ENCODE measurements at regions not wholly inside any gene's neighbourhood (a gene's known extent, or its start where the extent isn't known, plus 50 kb on each side); places are given as distances from the start of the nearest gene placed in this dataset.

DNA sequence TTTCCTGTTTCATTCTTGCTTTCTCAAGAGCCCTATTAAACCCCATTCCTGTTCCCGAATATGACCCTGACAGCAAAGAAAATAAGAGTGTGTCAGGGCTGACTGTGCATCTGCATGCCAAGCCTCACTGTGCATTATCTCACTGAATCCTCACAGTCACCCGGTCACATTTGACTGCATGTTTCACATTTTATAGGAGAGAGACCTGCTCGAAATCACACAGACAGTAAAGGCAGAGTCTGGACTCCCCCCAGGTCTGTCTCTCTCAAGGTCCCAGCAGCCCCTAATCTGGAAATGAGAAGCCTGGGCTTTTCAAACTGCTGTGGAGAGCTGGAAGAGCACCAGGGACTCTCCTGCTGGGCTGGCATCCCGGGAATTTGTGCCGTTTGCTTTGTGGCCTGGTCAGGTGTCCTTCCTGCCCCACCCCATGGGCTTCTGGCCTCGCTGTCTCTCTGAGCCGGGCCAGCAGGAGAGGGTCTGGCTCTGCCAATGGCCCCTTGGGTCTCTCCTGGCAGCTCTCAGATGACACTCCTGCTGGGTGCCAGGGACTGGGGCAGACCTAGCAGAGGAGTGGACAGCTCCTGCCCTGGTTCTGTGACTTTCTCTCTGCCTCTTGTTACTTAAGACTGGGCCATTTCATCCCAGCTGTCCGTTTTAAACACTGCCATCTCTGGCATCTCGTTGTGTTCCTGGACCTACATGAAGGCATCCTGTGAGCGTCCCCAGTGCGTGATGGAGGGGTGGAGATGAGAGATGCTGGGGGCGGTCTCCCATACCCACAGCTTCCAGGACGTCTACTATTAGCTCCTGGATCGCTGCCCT lies 173.6 kb downstream of the ARHGAP12 start:
- no peak for DNase-seq (ENCODE audit: low spot score)

DNA sequence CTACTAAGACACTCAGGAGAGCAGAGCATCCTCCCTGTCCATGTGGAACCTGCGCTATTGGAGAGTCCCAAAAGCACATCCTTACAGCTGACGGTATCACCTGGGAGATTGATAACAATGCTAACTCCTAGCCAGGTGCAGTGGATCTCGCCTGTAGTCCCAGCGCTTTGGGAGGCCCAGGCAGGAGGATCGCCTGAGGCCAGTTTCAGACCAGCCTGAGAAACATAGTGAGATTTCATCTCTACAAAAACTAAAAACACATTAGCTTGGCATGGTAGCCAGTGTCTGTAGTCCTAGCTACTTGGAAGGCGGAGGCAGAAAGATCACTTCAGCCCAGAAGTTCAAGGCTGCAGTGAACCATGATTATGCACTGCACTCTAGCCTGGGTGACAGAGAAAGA lies 174.9 kb downstream of the ARHGAP12 start:
- DNase-seq (ENCODE audit: low spot score): no peak

DNA sequence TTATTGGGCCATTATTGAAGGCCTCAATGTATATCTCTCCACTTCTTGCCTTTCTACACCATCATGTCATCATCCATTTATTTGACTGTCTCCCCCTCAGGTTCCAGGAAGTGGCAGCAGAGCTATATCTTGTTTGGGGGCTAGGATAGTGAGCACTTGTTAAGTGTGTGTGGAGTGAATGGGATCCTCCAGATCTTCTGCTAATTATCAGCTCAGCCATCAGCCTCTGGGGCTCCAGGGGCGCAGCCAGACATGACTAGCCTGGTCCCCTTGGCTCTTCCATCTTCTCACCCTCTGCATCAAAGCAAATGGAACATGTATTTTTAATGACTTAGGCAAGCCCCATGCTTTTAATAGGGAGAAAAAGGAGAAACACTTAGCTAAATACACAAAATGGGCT lies 176.5 kb downstream of the ARHGAP12 start:
- DNase-seq (ENCODE audit: low spot score): no peak

DNA sequence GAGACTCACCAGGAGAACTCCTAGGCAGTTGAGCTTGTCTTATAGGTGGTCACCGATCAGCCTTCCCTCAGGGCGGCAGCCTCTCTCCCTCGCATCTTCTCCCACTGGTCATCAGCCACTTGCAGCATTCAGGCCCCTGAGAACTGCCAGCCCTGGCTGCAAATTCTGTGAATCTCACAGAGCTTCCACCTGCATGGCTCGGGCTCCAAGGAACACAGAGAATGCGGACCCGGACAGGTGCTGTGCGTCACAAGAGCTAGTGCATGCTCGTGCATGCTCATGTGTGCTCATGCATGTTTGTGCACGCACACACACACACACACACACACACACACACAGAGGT lies 176.9 kb downstream of the ARHGAP12 start:
- no peak for DNase-seq (ENCODE audit: low spot score)

DNA sequence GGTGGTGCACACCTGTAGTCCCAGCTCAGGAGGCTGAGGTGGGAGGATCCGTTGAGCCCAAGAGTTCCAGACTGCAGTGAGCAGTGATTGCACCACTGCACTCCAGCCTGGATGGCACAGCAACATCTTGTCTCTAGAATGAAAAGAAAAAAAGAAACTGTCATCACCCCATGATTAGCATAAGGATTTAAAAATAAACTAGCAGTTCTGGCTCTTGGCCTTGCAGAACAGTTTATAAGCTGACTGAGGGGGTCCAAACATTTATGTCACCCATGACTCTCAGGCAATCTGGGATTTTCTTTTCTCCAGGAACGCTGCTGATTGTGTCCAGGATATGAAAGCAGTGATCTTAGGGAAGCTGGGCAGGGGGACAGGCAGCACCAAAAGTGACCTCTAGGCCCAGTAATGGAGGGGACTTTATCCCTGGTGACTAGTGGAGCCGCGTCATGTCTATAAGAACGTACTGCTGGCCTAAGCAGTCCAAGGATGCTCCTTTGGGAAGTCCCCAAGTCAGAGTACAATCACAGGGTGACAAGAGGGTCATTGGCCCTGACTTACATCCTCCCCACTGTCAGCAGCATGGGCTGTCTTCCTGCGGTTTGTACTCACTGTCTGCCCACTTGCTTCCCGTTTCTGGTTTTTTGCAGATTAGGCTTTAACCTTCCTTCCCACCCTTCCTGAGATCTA lies 177.4 kb downstream of the ARHGAP12 start:
- no peak for DNase-seq (ENCODE audit: low spot score)

DNA sequence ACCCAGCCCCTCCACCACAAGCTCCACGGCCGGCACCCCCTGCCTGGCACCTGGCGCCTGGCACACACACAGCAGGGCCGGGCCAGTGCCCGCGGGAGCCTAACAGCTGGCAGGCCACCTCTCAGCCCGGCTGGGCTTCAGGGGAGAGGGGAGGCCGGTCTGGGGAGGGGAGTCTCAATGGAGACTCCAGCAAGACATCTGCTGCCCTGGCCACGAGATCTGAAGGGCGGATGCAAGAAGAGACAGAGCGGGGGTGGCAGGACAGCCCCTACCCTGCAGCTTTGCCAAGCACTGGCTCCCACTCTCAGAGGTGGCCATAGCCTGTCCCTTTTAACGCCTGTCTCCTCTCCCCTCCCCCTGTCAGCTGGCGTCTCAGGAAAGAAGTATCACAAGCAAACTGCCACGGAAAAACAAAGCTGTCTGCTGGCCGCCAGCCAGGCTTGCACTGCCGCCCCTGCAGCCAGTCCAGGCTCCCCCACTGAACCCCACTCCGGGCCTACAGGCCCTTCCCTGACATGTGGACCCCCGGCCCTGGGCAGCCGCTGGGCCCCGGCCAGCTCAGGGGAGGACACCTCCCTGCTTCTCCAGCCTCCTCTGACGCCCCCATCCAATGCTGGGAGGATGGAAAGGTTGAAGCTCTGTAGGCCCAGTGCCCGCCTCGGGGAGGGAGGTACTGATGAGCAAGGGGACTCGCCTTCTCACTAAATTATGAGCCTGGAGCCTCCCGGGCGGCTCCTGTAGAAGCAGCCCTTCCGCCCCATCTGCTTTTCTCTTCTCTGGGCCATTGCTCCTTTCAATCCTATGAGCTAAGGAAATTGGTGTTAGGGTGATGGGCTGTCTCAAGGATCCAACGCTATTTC lies 178.4 kb downstream of the ARHGAP12 start:
- no peak for DNase-seq (ENCODE audit: low spot score)

DNA sequence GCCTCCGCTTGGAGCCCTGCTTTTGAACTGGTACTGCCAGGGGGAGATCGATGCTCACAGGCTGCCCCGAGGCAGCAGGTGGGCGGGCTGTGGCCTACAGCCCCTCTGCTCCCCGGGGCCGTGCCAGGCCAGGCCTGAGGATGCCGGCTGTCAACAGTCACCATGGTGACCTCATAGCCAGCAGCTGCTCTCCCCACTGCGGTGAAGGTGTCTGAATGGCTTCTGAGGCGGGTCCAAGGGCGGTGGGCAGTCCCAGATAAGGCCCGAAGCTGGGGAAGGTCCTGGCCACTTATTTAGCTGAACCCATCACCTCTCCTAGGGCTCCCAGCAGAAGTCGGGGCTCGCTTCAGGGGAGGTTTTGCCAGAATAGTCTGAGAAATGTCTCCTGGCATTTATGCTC lies 179.3 kb downstream of the ARHGAP12 start:
- no peak for DNase-seq (ENCODE audit: low spot score)

DNA sequence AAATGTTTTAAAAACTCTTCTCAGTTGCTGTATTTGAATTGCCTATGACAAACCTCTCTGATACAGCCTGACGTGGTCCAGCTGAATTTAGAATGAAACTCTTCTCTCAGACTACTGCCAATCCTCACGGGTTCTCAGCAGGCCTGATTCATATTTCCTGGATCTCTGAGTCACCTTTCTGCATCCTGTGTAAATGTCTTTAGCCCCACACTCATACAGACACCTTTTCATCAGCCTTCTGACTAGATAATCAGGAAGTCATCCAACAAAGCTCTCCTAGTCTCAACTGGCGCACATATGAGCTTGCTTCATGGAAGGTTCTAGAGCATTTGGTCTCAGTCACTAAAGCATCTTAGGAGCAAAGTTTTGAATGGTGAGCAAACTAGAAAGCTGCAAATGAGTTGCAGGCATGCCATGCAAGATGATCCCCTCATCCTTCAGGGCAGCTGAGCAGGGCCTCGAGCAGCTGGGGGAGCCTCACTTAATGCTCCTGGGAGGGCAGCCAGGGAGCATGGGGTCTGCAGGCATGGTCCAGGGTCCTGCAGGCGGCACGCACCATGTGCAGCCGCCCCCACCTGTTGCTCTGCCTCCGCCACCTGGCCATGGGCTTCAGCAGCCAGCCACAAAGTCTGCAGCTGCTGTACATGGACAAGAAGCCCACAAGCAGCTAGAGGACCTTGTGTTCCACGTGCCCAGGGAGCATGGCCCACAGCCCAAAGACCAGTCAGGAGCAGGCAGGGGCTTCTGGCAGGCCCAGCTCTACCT lies 182.8 kb downstream of the ARHGAP12 start:
- DNase-seq (ENCODE audit: low spot score): no peak

DNA sequence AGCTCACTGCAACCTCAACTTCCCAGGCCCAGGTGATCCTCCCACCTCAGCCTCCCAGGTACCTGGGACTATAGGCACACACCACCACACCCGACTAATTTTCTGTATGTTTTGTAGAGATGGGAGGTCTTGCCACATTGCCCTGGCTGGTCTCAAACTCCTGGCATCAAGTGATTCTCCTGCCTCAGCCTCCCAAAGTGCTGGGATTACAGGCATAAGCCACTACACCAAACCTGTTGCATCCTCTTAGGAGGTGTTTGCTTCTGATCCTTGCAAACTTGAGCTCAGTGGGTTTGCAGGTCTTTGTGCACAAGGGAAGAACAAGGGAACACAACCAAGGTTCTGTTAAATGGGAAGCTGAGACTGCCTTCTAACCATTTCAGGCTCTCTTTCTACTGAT lies 184.6 kb downstream of the ARHGAP12 start:
- no peak for DNase-seq (ENCODE audit: low spot score)

DNA sequence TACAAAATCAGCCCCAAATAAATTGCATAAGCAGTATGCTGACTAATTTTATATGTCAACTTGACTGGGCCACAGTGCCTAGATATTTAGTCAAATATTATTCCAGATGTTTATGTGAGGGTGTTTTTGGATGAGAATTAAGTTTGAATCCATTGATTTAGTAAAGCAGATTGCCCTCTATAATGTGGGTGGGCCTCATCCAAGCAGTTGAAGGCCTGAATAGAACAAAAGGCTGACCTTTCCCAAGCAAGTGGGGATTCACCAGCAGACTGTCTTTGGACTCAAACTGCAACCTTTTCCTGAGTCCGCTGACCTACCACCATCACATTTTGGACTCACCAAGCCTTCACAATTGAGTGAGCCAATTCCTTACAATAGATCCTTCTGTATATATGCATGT lies 186.4 kb downstream of the ARHGAP12 start:
- DNase-seq (ENCODE audit: low spot score): no peak

DNA sequence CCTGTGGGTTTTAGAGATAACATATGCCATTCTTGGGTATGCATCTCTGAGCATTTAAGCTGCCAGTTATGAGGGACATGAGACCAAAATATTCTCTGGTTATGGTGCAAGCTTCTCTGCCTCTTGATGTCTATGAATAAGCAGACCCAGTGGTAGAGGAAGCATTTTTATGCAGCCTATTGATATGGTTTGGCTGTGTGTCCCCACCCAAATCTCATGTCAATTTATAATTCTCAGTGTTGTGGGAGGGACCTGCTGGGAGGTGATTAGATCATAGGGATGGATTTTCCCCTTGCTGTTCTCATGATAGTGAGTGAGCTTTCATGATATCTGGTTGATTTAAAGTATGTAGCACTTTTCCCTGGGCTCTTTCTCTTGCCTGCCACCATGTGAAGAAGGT lies 187.2 kb downstream of the ARHGAP12 start:
- no peak for DNase-seq (ENCODE audit: low spot score)

DNA sequence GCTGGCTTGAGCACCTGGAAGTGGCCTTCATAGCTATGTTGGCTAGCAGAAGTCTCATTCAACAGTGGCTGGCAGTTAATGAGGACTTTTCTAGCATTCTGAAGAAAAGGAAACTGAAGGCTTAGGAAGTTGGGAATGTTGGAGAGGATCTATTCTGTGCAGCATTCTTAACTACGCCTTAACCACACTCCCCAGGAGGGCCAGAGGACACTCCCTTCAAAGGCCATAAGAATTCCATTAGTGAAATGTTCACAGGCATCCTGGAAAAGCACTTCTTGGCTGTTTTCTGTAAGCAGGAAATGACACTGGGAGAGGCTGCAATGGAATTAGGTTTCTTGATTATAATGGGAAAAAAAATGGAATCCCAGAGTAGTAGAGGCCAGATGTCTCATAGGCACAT lies 188.9 kb downstream of the ARHGAP12 start:
- peak; percentile 71 for DNase-seq (ENCODE audit: low spot score)

DNA sequence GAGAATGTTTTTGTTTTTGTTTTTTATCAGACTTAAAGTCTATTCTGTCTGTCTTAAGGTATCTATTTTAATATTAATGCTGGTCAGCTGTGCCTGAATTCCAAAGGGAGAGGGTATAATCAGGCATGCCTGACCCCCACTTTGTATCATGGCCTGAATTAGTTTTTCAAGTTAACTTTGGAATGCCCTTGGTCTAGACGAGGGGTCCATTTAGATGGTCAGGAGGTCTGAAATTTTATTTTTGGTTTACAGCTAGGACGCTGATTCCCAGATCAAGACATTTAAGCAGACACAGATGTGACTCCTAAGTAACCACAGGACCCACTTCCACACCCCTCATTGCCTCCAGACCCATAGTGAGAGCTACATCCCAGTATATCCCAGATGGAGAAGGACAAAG lies 189.5 kb downstream of the ARHGAP12 start:
- DNase-seq (ENCODE audit: low spot score): no peak

DNA sequence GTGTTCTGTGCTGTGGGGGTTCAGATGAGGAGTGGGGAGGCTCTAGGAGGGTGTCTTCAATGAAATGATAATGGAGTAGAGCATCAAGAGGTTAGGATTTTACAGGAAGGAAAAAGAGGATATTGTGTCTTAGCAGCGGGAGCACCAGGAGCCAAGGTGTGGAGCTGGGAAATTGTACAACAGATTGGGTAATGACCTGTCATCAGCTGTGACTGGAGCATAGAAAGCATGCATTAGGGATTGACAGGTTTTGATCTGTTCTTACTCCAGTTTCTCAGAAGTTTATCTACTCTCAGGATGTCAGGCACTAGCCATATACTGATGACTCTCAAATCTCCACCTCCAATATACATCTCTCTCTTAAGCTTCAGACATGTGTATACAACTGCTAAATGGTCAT lies 196.9 kb downstream of the ARHGAP12 start:
- no peak for DNase-seq (ENCODE audit: low spot score)

DNA sequence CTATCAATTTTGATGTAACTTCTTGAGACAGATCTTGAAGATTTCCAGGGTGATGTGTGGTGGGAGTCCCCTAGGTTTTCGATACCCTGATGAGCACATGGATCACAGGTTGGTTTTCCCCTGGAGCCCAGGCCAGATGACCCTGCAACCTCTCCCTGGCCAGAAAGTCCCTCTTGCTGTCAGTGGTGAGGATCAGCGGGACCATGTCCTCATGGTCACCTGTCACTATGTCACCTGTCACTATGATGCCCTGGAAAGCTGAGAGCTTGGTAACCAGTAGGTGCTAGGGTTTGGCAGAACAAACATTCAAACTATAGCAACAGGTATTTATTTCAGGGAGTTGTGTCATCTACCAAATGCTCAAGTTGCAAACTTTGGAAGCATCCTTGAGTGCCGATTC lies 197.9 kb downstream of the ARHGAP12 start:
- no peak for DNase-seq (ENCODE audit: low spot score)

DNA sequence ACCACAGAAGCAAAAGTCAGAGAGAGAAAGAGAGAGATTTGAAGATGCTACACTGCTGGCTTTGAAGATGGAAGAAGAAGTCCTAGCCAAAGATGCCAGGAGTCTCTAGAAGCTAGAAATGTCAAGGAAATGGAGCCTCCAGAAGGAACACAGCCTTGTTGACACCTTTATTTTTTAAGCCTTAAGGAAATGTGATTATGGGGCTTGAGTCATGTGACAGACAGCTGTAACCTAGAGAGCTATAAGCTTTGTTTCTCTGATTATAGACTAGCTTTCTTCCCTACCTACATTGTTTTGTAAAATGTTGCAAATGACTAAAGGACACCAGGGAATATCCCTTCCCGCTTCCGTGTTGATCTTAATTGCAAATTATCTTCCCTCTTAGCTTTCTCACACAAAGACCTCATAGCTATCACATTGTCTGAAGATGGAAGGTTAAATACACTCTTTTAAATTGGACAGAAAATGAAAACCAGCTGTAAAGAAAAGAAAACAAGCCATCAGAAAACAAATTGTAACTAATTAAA lies 199.9 kb downstream of the ARHGAP12 start:
- DNase-seq (ENCODE audit: low spot score): no peak

DNA sequence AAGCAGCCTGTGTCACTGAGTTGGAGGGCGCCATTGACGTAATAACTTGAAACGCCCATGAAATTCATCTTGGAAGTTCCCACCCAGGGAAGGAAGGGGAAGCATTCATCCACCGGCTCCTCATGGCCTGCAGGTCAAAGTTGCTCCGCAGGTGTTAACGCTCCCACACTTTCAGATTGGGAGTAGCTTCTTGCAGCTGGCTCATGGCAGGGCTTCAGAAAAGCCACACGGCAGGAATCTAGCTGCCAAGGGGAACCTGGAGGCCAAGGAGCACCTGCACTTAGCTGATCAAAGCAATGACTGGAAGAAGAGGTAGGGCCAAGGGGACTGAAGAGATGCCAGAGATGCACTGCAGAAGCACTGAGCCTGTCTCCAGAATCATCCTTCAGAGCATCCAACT lies 203.2 kb downstream of the ARHGAP12 start:
- no peak for DNase-seq (ENCODE audit: low spot score)

DNA sequence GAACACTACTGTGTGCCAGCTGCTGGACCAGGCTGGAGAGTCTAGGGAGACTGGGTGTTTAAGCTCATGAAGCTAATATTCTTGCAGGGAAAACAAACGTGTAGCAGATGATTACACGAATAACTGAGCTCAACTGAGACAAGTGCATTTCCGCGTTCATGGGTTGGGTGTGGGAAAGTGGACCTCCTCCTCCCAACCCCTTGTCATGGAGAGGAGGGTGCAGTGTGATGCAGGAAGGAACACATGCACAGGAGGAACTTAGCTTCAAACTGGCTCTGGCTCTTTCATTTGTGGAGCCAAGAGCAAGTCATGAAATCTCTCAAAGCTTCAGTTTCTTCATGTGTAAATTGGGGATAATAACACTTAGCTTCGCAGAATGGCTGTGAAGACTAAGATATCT lies 204.3 kb downstream of the ARHGAP12 start:
- DNase-seq (ENCODE audit: low spot score): no peak

DNA sequence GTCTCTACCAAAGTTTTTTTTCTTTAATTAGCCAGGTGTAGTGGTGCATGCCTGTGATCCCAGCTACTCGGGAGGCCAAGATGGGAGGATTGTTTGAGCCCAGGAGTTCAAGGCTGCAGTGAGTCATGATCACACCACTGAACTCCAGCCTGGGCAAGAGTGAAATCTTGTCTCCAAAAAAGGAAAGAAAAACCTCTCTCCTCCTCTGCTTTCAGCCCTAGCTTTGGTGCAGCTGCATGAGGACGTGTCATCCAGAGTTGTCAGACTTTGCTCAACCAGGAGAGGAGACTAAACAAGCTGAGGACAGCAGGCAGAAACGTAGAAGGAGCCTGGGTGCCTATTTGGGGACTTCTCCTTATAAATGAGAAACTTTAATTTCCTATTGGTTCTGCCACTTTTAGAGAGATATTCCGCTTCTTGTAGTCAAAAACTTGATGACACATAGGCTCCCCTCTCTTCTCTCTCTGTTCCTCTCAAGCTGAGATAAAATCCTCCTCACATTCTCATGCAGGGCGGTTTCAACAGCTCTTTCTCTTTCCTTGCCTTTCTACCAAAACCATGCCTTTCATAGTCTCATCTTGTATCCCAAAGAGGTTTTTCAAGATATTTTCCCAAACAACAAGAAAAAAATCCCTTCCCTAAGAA lies 205.4 kb downstream of the ARHGAP12 start:
- DNase-seq (ENCODE audit: low spot score): no peak

DNA sequence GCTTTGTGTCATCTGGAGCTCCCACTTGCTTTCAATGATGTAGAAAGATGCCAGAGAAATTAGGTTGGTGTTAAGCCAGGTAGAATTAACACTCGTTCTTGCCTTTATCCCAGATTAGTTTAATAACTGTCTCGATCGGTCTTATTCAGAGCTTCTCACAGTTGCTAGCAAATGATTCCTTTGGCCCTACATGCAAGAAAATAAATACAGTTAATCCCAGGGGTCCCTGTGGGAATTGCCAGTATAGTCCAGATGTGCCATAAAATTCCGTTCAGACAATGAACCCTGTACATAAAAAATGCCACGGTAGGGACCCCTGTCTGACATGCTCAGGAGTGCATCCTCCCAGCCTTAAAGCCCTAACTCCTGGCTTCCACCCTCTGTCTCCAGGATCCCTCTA lies 207.5 kb downstream of the ARHGAP12 start:
- DNase-seq (ENCODE audit: low spot score): no peak

DNA sequence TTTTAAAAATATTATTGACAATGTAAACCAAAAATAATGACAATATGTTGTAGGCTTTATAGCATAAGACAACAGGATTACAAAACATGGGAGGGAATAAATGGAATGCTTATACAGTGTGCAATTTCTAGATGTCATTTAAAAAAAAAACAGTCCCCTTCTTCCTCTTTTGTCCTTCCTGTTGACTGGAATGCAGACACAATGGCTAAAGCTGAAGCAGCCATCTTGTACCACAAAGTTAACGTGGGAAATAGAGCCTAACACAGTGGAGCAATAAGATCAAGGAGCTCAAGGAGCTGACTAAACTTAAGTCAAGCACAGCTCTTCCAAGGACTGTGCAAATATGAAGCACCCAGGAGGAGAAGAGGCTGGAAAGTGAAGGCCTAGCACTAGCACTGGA lies 208.1 kb downstream of the ARHGAP12 start:
- no peak for DNase-seq (ENCODE audit: low spot score)
